H9 (cell line): ENCODE measurements at regions not wholly inside any gene's neighbourhood (a gene's known extent, or its start where the extent isn't known, plus 50 kb on each side); places are given as distances from the start of the nearest gene placed in this dataset.

Experiments
- DNase-seq: peaks from one replicate; pipeline ENCODE4 v3.0.0-alpha.2; 2017
- H2AFZ ChIP-seq: one replicate; pipeline ENCODE4 v1.6.1; 2013; ENCODE audit warnings: mild to moderate bottlenecking, low read length, control low read depth, moderate library complexity
- H2AK5ac ChIP-seq: 2 replicates; pipeline ENCODE4 v1.6.1; 2013; ENCODE audit warnings: low read length, control low read depth, mixed read lengths; ENCODE audit not compliant: insufficient read length
- H2BK120ac ChIP-seq: one replicate; pipeline ENCODE4 v1.6.1; 2013; ENCODE audit warnings: low read depth, mild to moderate bottlenecking, low read length, control low read depth, inconsistent platforms; ENCODE audit not compliant: poor library complexity, severe bottlenecking
- H2BK12ac ChIP-seq: 2 replicates; pipeline ENCODE4 v1.6.1; 2013; ENCODE audit warnings: low read length, control low read depth, mixed read lengths, low read depth; ENCODE audit not compliant: insufficient read length
- H2BK15ac ChIP-seq: 2 replicates; pipeline ENCODE4 v1.6.1; 2013; ENCODE audit warnings: low read depth, low read length, control low read depth
- H2BK20ac ChIP-seq: one replicate; pipeline ENCODE4 v1.6.1; 2013; ENCODE audit warnings: low read depth, mild to moderate bottlenecking, low read length, control low read depth, inconsistent platforms; ENCODE audit not compliant: poor library complexity, severe bottlenecking
- H2BK5ac ChIP-seq: 2 replicates; pipeline ENCODE4 v1.6.1; 2013; ENCODE audit warnings: low read length, control low read depth, mixed read lengths; ENCODE audit not compliant: insufficient read length
- H3K14ac ChIP-seq: 2 replicates; pipeline ENCODE4 v1.6.1; 2013; ENCODE audit warnings: low read length, control low read depth; ENCODE audit not compliant: insufficient read depth
- H3K18ac ChIP-seq: 2 replicates; pipeline ENCODE4 v1.6.1; 2013; ENCODE audit warnings: low read depth, mild to moderate bottlenecking, mixed read lengths, low read length, control low read depth; ENCODE audit not compliant: insufficient read length
- H3K23ac ChIP-seq: 2 replicates; pipeline ENCODE4 v1.6.1; 2013; ENCODE audit warnings: low read length, control low read depth, mixed read lengths, low read depth; ENCODE audit not compliant: insufficient read length
- H3K23me2 ChIP-seq: 2 replicates; pipeline ENCODE4 v1.6.1; 2013; ENCODE audit warnings: low read depth, mild to moderate bottlenecking, mixed read lengths, low read length, control low read depth; ENCODE audit not compliant: insufficient read length, poor library complexity, severe bottlenecking
- H3K27ac ChIP-seq: 2 replicates; pipeline ENCODE4 v1.5.1; 2013; ENCODE audit warnings: low read length, control low read depth, mixed read lengths, low read depth; ENCODE audit not compliant: insufficient read length
- H3K27me3 ChIP-seq: 2 replicates; pipeline ENCODE4 v1.6.1; 2013; ENCODE audit warnings: low read length, control low read depth, inconsistent platforms; ENCODE audit not compliant: insufficient read depth
- H3K4ac ChIP-seq: 2 replicates; pipeline ENCODE4 v1.6.1; 2013; ENCODE audit warnings: low read depth, mild to moderate bottlenecking, control low read depth, inconsistent platforms, low read length, moderate library complexity
- H3K4me1 ChIP-seq: 2 replicates; pipeline ENCODE4 v1.6.1; 2013; ENCODE audit warnings: low read length, control low read depth, inconsistent platforms; ENCODE audit not compliant: insufficient read depth
- H3K4me2 ChIP-seq: 2 replicates; pipeline ENCODE4 v1.6.1; 2013; ENCODE audit warnings: low read length, control low read depth, mixed read lengths; ENCODE audit not compliant: insufficient read length, insufficient read depth
- H3K56ac ChIP-seq: 2 replicates; pipeline ENCODE4 v1.6.1; 2013; ENCODE audit warnings: low read depth, mild to moderate bottlenecking, mixed read lengths, low read length, control low read depth; ENCODE audit not compliant: insufficient read length
- H3K79me1 ChIP-seq: 2 replicates; pipeline ENCODE4 v1.6.1; 2013; ENCODE audit warnings: low read depth, mild to moderate bottlenecking, moderate library complexity, low read length, control low read depth, inconsistent platforms; ENCODE audit not compliant: insufficient read depth, poor library complexity, severe bottlenecking
- H3K79me2 ChIP-seq: 2 replicates; pipeline ENCODE4 v1.6.1; 2013; ENCODE audit warnings: low read length, control low read depth, inconsistent platforms; ENCODE audit not compliant: insufficient read depth
- H3K9ac ChIP-seq: 2 replicates; pipeline ENCODE4 v1.6.1; 2013; ENCODE audit warnings: low read length, control low read depth, mixed read lengths; ENCODE audit not compliant: insufficient read length; ENCODE audit errors: extremely low read depth
- H3K9me3 ChIP-seq: one replicate; pipeline ENCODE4 v1.6.1; 2013; ENCODE audit warnings: low read depth, low read length, inconsistent platforms; ENCODE audit not compliant: control insufficient read depth
- H3T11ph ChIP-seq: one replicate; pipeline ENCODE4 v1.6.1; 2013; ENCODE audit warnings: mild to moderate bottlenecking, low read length, control low read depth, inconsistent platforms
- H4K20me1 ChIP-seq: one replicate; pipeline ENCODE4 v1.6.1; 2013; ENCODE audit not compliant: control insufficient read depth, insufficient read length, insufficient read depth
- H4K5ac ChIP-seq: 2 replicates; pipeline ENCODE4 v1.6.1; 2013; ENCODE audit warnings: low read depth, mild to moderate bottlenecking, mixed read lengths, low read length, control low read depth; ENCODE audit not compliant: insufficient read length
- H4K8ac ChIP-seq: replicated peaks from 2 replicates; pipeline ENCODE4 v1.6.1; 2013; ENCODE audit warnings: low read length, control low read depth, mixed read lengths, low read depth; ENCODE audit not compliant: insufficient read length
- H4K91ac ChIP-seq: 2 replicates; pipeline ENCODE4 v1.6.1; 2013; ENCODE audit warnings: low read depth, mild to moderate bottlenecking, moderate library complexity, mixed read lengths, low read length, control low read depth; ENCODE audit not compliant: insufficient read length
- H3K27ac Mint-ChIP-seq, 3 experiments: 2 replicates in 2 of 3; 3 replicates in 1 of 3; pipeline ENCODE4 v1.8.0; 2020 to 2021; ENCODE audit warnings: mixed read lengths in 3 of 3, mild to moderate bottlenecking in 1 of 3, moderate library complexity in 1 of 3
- H3K27me3 Mint-ChIP-seq: 2 replicates; pipeline ENCODE4 v1.8.0; 2021; ENCODE audit warnings: low read depth, mild to moderate bottlenecking, moderate library complexity, mixed read lengths
- H3K36me3 Mint-ChIP-seq, 3 experiments: 2 replicates in 2 of 3; 3 replicates in 1 of 3; pipeline ENCODE4 v1.8.0; 2020 to 2021; ENCODE audit warnings: low read depth in 3 of 3, mixed read lengths in 3 of 3; ENCODE audit not compliant: insufficient read depth in 1 of 3
- H3K4me1 Mint-ChIP-seq, 2 experiments: 2 replicates each; pipeline ENCODE4 v1.8.0; 2020; ENCODE audit warnings: mixed read lengths in 2 of 2
- H3K4me3 Mint-ChIP-seq, 2 experiments: 2 replicates in 1 of 2; 3 replicates in 1 of 2; pipeline ENCODE4 v1.8.0; 2020 to 2021; ENCODE audit warnings: mild to moderate bottlenecking in 2 of 2, mixed read lengths in 2 of 2, moderate library complexity in 1 of 2
- H3K9me3 Mint-ChIP-seq, 2 experiments: 2 replicates in 1 of 2; 3 replicates in 1 of 2; pipeline ENCODE4 v1.8.0; 2020; ENCODE audit warnings: mild to moderate bottlenecking in 2 of 2, mixed read lengths in 2 of 2, moderate library complexity in 1 of 2
- WGBS: extraction: QIAGEN DNeasy Blood & Tissue Kit; methylation state at CpG from one replicate; pipeline ENCODE4 v1.1.7; 2013; ENCODE audit warnings: missing lambda C conversion rate, low lambda C conversion rate, mixed read lengths; ENCODE audit not compliant: insufficient read length; ENCODE audit errors: extremely low coverage; 5-methylcytosine and 5-hydroxymethylcytosine counted together
- TF ChIP-seq, protein P1 (sequence below): fragments of 200-600 bp; sonication (generic); conservative IDR thresholded peaks from 3 replicates; pipeline ENCODE4 v1.8.0; 2021; ENCODE audit warnings: antibody characterized with exemption, mild to moderate bottlenecking

DNA sequence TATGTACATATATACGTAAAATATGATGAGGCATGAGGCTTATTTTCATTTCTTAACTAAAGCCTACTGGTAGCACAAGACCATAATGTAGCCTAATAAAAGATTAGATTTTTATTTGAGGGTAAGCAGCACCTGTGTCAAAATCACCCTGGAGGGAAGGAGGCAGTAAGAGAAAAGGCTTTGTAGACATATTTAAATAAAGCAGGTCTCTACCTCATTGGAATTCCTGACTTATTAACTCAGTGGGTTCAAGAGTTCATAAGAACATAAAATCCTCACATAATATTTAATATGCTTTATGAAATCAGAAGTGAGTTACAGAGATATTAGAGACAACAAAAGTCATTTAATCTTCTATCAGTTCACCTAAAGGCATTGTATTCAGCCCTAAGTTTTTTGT lies 261.6 kb upstream of the ANKRD50 start:
- Mint-ChIP-seq H3K4me1 (peaks cover 4% of the 10 kb centered on the region in 2 experiments), H3K27ac (no peak overlapping the region), H3K9me3 (no peaks in the 10 kb centered on the region), H3K4me3 (no peak overlapping the region), H3K36me3 (peaks cover 0 to 4% (median 0%) of the 10 kb centered on the region in 3 experiments; a peak in 1 of 7 replicates), H3K27me3 (no peaks in the 10 kb centered on the region)
- H3K14ac ChIP-seq = no peak overlapping the region
- no peak overlapping the region for H2BK120ac ChIP-seq
- no peak overlapping the region for H2BK20ac ChIP-seq
- H3T11ph ChIP-seq = no peak overlapping the region
- H2BK5ac ChIP-seq = no peak overlapping the region
- H2BK12ac ChIP-seq = no peak overlapping the region
- H3K9me3 ChIP-seq = no peaks in the 10 kb centered on the region
- H3K79me2 ChIP-seq = no peaks in the 10 kb centered on the region
- WGBS = no CpG with 5 or more reads among the region's 1 CpG
- H3K23ac ChIP-seq = no peak overlapping the region
- no peaks in the 10 kb centered on the region for H3K4me1 ChIP-seq
- no peak overlapping the region for H2AK5ac ChIP-seq
- no peak overlapping the region for H2AFZ ChIP-seq
- TF ChIP-seq, protein P1, sequence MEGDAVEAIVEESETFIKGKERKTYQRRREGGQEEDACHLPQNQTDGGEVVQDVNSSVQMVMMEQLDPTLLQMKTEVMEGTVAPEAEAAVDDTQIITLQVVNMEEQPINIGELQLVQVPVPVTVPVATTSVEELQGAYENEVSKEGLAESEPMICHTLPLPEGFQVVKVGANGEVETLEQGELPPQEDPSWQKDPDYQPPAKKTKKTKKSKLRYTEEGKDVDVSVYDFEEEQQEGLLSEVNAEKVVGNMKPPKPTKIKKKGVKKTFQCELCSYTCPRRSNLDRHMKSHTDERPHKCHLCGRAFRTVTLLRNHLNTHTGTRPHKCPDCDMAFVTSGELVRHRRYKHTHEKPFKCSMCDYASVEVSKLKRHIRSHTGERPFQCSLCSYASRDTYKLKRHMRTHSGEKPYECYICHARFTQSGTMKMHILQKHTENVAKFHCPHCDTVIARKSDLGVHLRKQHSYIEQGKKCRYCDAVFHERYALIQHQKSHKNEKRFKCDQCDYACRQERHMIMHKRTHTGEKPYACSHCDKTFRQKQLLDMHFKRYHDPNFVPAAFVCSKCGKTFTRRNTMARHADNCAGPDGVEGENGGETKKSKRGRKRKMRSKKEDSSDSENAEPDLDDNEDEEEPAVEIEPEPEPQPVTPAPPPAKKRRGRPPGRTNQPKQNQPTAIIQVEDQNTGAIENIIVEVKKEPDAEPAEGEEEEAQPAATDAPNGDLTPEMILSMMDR = no peak
- no peaks in the 10 kb centered on the region for H3K79me1 ChIP-seq
- H3K4me2 ChIP-seq = no peak overlapping the region
- H4K5ac ChIP-seq = no peak overlapping the region
- no peaks in the 10 kb centered on the region for H3K27me3 ChIP-seq
- no peak for DNase-seq
- H4K8ac ChIP-seq = no peak overlapping the region
- H4K20me1 ChIP-seq = no peaks in the 10 kb centered on the region
- no peak overlapping the region for H3K56ac ChIP-seq
- no peak overlapping the region for H3K4ac ChIP-seq
- H4K91ac ChIP-seq = no peak overlapping the region
- H3K9ac ChIP-seq = no peak overlapping the region
- H3K27ac ChIP-seq = no peak overlapping the region
- no peak overlapping the region for H2BK15ac ChIP-seq
- no peak overlapping the region for H3K18ac ChIP-seq
- H3K23me2 ChIP-seq = no peaks in the 10 kb centered on the region
